ENCODE measurements at regions not wholly inside any gene's neighbourhood (a gene's known extent, or its start where the extent isn't known, plus 50 kb on each side); places are given as distances from the start of the nearest gene placed in this dataset.
A peak's percentile ranks its signal among the peaks of the same experiment; 100 is the strongest.

- Mint-ChIP-seq H3K27me3 (ENCODE audit: insufficient read depth) (peaks cover 1% of the 10 kb centered on the region; the same call in 1 of the 2 replicates), H3K4me1 (ENCODE audit: low read depth) (no peaks in the 10 kb centered on the region), H3K27ac (no peak overlapping the region), H3K36me3 (ENCODE audit: low read depth) (no peaks in the 10 kb centered on the region), H3K4me3 (no peak overlapping the region), H3K9me3 (no peaks in the 10 kb centered on the region)
- no peak for TF ChIP-seq CTCF (IDR thresholded peaks at IDR 0.05)
- DNase-seq = no peak
Observed at GRCh38 chr3:167958141-167958540, 137.6 kb downstream of the GOLIM4 start.

GRCh38 chr3:167952969-167953368 lies 142.8 kb downstream of the GOLIM4 start:
- H3K27me3 Mint-ChIP-seq (ENCODE audit: insufficient read depth) = no peaks in the 10 kb centered on the region; the same call in 1 of the 2 replicates
- H3K36me3 Mint-ChIP-seq (ENCODE audit: low read depth) = no peaks in the 10 kb centered on the region
- no peak for TF ChIP-seq CTCF (IDR thresholded peaks at IDR 0.05)
- no peak for DNase-seq
- no peak overlapping the region for H3K27ac Mint-ChIP-seq
- no peak overlapping the region for H3K4me3 Mint-ChIP-seq
- no peaks in the 10 kb centered on the region for H3K4me1 Mint-ChIP-seq (ENCODE audit: low read depth)
- no peaks in the 10 kb centered on the region for H3K9me3 Mint-ChIP-seq

- TF ChIP-seq CTCF (IDR thresholded peaks at IDR 0.05) = no peak
- Mint-ChIP-seq H3K36me3 (ENCODE audit: low read depth) (no peaks in the 10 kb centered on the region), H3K4me1 (ENCODE audit: low read depth) (no peaks in the 10 kb centered on the region), H3K4me3 (no peak overlapping the region), H3K27me3 (ENCODE audit: insufficient read depth) (peaks cover 7% of the 10 kb centered on the region; the same call in 1 of the 2 replicates), H3K27ac (no peak overlapping the region), H3K9me3 (no peaks in the 10 kb centered on the region; the same call in 1 of the 2 replicates)
- DNase-seq = no peak
Observed at GRCh38 chr3:167950212-167950611, 145.5 kb downstream of the GOLIM4 start.

GRCh38 chr3:167941234-167941995 lies 154.3 kb downstream of the GOLIM4 start:
- no peak overlapping the region for H3K27ac Mint-ChIP-seq
- DNase-seq = peak; percentile 67
- H3K4me1 Mint-ChIP-seq (ENCODE audit: low read depth) = peaks cover 25% of the 10 kb centered on the region
- no peaks in the 10 kb centered on the region for H3K9me3 Mint-ChIP-seq
- peaks cover 8% of the 10 kb centered on the region; the same call in 1 of the 2 replicates for H3K27me3 Mint-ChIP-seq (ENCODE audit: insufficient read depth)
- no peak for TF ChIP-seq CTCF (IDR thresholded peaks at IDR 0.05)
- peak overlapping the region; percentile 16; the same call in 1 of the 2 replicates for H3K4me3 Mint-ChIP-seq
- no peaks in the 10 kb centered on the region for H3K36me3 Mint-ChIP-seq (ENCODE audit: low read depth)

- no peaks in the 10 kb centered on the region for H3K36me3 Mint-ChIP-seq (ENCODE audit: low read depth)
- no peak for DNase-seq
Observed at GRCh38 chr3:167940241-167940640, 155.5 kb downstream of the GOLIM4 start.

More at GRCh38 chr3:167940241-167940640, 155.5 kb downstream of the GOLIM4 start:
- H3K27ac Mint-ChIP-seq = no peak overlapping the region
- H3K27me3 Mint-ChIP-seq (ENCODE audit: insufficient read depth) = peaks cover 10% of the 10 kb centered on the region
- peaks cover 25% of the 10 kb centered on the region for H3K4me1 Mint-ChIP-seq (ENCODE audit: low read depth)
- no peak for TF ChIP-seq CTCF (IDR thresholded peaks at IDR 0.05)
- H3K4me3 Mint-ChIP-seq = no peak overlapping the region
- H3K9me3 Mint-ChIP-seq = no peaks in the 10 kb centered on the region

All from HFFc6 (cell line).